Trophoblast cell (in vitro differentiated cells and primary cell): ENCODE measurements at regions not wholly inside any gene's neighbourhood (a gene's known extent, or its start where the extent isn't known, plus 50 kb on each side); places are given as distances from the start of the nearest gene placed in this dataset.
A peak's percentile ranks its signal among the peaks of the same experiment; 100 is the strongest.

Source experiments
- DNase-seq, 2 donors: peaks; one replicate each; pipeline ENCODE4 v3.0.0-alpha.2; 2016
- H2AFZ ChIP-seq: 2 replicates; pipeline ENCODE4 v1.6.1; 2013; ENCODE audit warnings: low read length, moderate library complexity, mild to moderate bottlenecking; ENCODE audit not compliant: insufficient read depth, poor library complexity
- H2AK5ac ChIP-seq: 2 replicates; pipeline ENCODE4 v1.6.1; 2013; ENCODE audit warnings: mild to moderate bottlenecking, low read length
- H2BK120ac ChIP-seq: 2 replicates; pipeline ENCODE4 v1.6.1; 2013; ENCODE audit warnings: low read length, mild to moderate bottlenecking, moderate library complexity; ENCODE audit not compliant: insufficient read depth, poor library complexity
- H2BK12ac ChIP-seq: 2 replicates; pipeline ENCODE4 v1.6.1; 2013; ENCODE audit warnings: mild to moderate bottlenecking, low read length, moderate library complexity
- H2BK5ac ChIP-seq: 2 replicates; pipeline ENCODE4 v1.6.1; 2013; ENCODE audit warnings: low read length, low read depth, moderate library complexity, mild to moderate bottlenecking; ENCODE audit not compliant: poor library complexity
- H3K14ac ChIP-seq: 2 replicates; pipeline ENCODE4 v1.6.1; 2013; ENCODE audit warnings: mild to moderate bottlenecking, low read length
- H3K18ac ChIP-seq: 2 replicates; pipeline ENCODE4 v1.6.1; 2013; ENCODE audit warnings: mild to moderate bottlenecking, low read length
- H3K23ac ChIP-seq: 2 replicates; pipeline ENCODE4 v1.6.1; 2013; ENCODE audit warnings: low read length
- H3K27ac ChIP-seq: 2 replicates; pipeline ENCODE4 v1.5.1; 2013; ENCODE audit warnings: low read depth, mild to moderate bottlenecking, inconsistent platforms, low read length, moderate library complexity
- H3K27me3 ChIP-seq: 2 replicates; pipeline ENCODE4 v1.6.1; 2013; ENCODE audit warnings: inconsistent platforms, mild to moderate bottlenecking, low read length, moderate library complexity; ENCODE audit not compliant: insufficient read depth
- H3K36me3 ChIP-seq, 2 experiments: 1 replicate in 1 of 2; 2 replicates in 1 of 2; pipeline ENCODE4 v1.6.1; 2013; ENCODE audit warnings: low read length in 2 of 2, mild to moderate bottlenecking in 2 of 2, moderate library complexity in 1 of 2; ENCODE audit not compliant: insufficient read depth in 2 of 2, control insufficient read depth in 1 of 2
- H3K4ac ChIP-seq: 2 replicates; pipeline ENCODE4 v1.6.1; 2013; ENCODE audit warnings: low read depth, mild to moderate bottlenecking, low read length, moderate library complexity
- H3K4me1 ChIP-seq, 2 experiments: 1 replicate in 1 of 2; 2 replicates in 1 of 2; pipeline ENCODE4 v1.6.1; 2013; ENCODE audit warnings: low read length in 2 of 2, mild to moderate bottlenecking in 2 of 2, moderate library complexity in 1 of 2; ENCODE audit not compliant: insufficient read depth in 2 of 2, control insufficient read depth in 1 of 2
- H3K4me2 ChIP-seq: 2 replicates; pipeline ENCODE4 v1.6.1; 2013; ENCODE audit warnings: inconsistent platforms, mild to moderate bottlenecking, low read length, moderate library complexity
- H3K4me3 ChIP-seq: 2 replicates; pipeline ENCODE4 v1.5.1; 2013; ENCODE audit warnings: mild to moderate bottlenecking, low read depth, low read length, inconsistent platforms
- H3K79me1 ChIP-seq: one replicate; pipeline ENCODE4 v1.6.1; 2013; ENCODE audit warnings: low read length
- H3K79me2 ChIP-seq: 2 replicates; pipeline ENCODE4 v1.6.1; 2013; ENCODE audit warnings: low read length, mild to moderate bottlenecking; ENCODE audit not compliant: control insufficient read depth, insufficient read depth, poor library complexity
- H3K9ac ChIP-seq: 2 replicates; pipeline ENCODE4 v1.6.1; 2013; ENCODE audit warnings: mild to moderate bottlenecking, low read length
- H3K9me3 ChIP-seq: 2 replicates; pipeline ENCODE4 v1.6.1; 2013; ENCODE audit warnings: low read depth, mild to moderate bottlenecking, control low read depth, inconsistent platforms, low read length; ENCODE audit not compliant: insufficient read depth
- H4K12ac ChIP-seq: 2 replicates; pipeline ENCODE4 v1.6.1; 2013; ENCODE audit warnings: low read depth, mild to moderate bottlenecking, low read length, moderate library complexity
- H4K8ac ChIP-seq: 2 replicates; pipeline ENCODE4 v1.6.1; 2013; ENCODE audit warnings: low read depth, mild to moderate bottlenecking, low read length, moderate library complexity
- H4K91ac ChIP-seq: one replicate; pipeline ENCODE4 v1.6.1; 2013; ENCODE audit warnings: low read depth, mild to moderate bottlenecking, low read length, moderate library complexity
- WGBS: extraction: QIAGEN DNeasy Blood & Tissue Kit; methylation state at CpG from one replicate; pipeline ENCODE4 v1.1.7; 2013; ENCODE audit warnings: missing lambda C conversion rate; ENCODE audit not compliant: insufficient read length, insufficient coverage; ENCODE audit errors: extremely low coverage; 5-methylcytosine and 5-hydroxymethylcytosine counted together

- Histone ChIP-seq H2BK5ac (no peak overlapping the region), H3K79me2 (no peaks in the 10 kb centered on the region), H3K4me3 (no peak overlapping the region), H3K14ac (no peak overlapping the region), H4K12ac (no peak overlapping the region), H3K23ac (no peak overlapping the region), H3K9me3 (no peaks in the 10 kb centered on the region), H3K18ac (no peak overlapping the region), H3K4me2 (no peak overlapping the region), H3K9ac (no peak overlapping the region), H3K4me1 (no peaks in the 10 kb centered on the region), H2AFZ (no peak overlapping the region), H3K27me3 (no peaks in the 10 kb centered on the region), H4K91ac (no peak overlapping the region), H3K27ac (no peak overlapping the region), H3K36me3 (no peaks in the 10 kb centered on the region), H4K8ac (no peak overlapping the region), H2BK12ac (no peak overlapping the region), H3K79me1 (no peaks in the 10 kb centered on the region), H2BK120ac (no peak overlapping the region), H3K4ac (no peak overlapping the region), H2AK5ac (no peak overlapping the region)
- DNase-seq = no peak
- no CpG with 5 or more reads among the region's 4 CpGs for WGBS
Measured at GRCh38 chr10:69714572-69714971, 84.5 kb downstream of the FAM241B start.

GRCh38 chr10:69715156-69715898, 85.3 kb downstream of the FAM241B start:
- no peaks in the 10 kb centered on the region for H3K36me3 ChIP-seq
- no peak overlapping the region for H3K23ac ChIP-seq
- H4K12ac ChIP-seq = no peak overlapping the region
- H3K4ac ChIP-seq = no peak overlapping the region
- no peak overlapping the region for H2BK12ac ChIP-seq
- no peak overlapping the region for H2BK5ac ChIP-seq
- no peaks in the 10 kb centered on the region for H3K79me2 ChIP-seq
- H2AK5ac ChIP-seq = no peak overlapping the region
- no peak overlapping the region for H3K4me3 ChIP-seq
- no peak overlapping the region for H4K91ac ChIP-seq
- no CpG with 5 or more reads among the region's 11 CpGs for whole genome bisulfite sequencing
- no peak overlapping the region for H2AFZ ChIP-seq
- no peak overlapping the region for H3K14ac ChIP-seq
- no peak overlapping the region for H3K27ac ChIP-seq
- H3K4me1 ChIP-seq = no peaks in the 10 kb centered on the region
- H3K18ac ChIP-seq = no peak overlapping the region
- H2BK120ac ChIP-seq = no peak overlapping the region
- DNase-seq = no peak
- H3K27me3 ChIP-seq = no peaks in the 10 kb centered on the region
- no peak overlapping the region for H3K4me2 ChIP-seq
- H4K8ac ChIP-seq = no peak overlapping the region
- no peak overlapping the region for H3K9ac ChIP-seq
- no peaks in the 10 kb centered on the region for H3K79me1 ChIP-seq
- no peaks in the 10 kb centered on the region for H3K9me3 ChIP-seq

- Histone ChIP-seq H4K91ac (no peak overlapping the region), H3K4me2 (no peak overlapping the region), H3K18ac (no peak overlapping the region), H3K79me2 (no peaks in the 10 kb centered on the region), H3K9me3 (no peaks in the 10 kb centered on the region), H3K79me1 (no peaks in the 10 kb centered on the region), H3K27me3 (no peaks in the 10 kb centered on the region), H3K4ac (no peak overlapping the region), H4K12ac (no peak overlapping the region), H2BK120ac (no peak overlapping the region), H3K4me1 (no peaks in the 10 kb centered on the region), H3K36me3 (no peaks in the 10 kb centered on the region), H2AK5ac (no peak overlapping the region), H3K27ac (no peak overlapping the region), H3K14ac (no peak overlapping the region), H2BK12ac (no peak overlapping the region), H2BK5ac (no peak overlapping the region), H3K23ac (no peak overlapping the region), H3K4me3 (no peak overlapping the region), H4K8ac (no peak overlapping the region), H3K9ac (no peak overlapping the region), H2AFZ (no peak overlapping the region)
- DNase-seq = no peak
- WGBS = no CpG with 5 or more reads among the region's 13 CpGs
Measured at GRCh38 chr10:69715899-69716606, 85.7 kb upstream of the COL13A1 start.

- Histone ChIP-seq H3K14ac (no peak overlapping the region), H3K79me1 (no peaks in the 10 kb centered on the region), H3K9me3 (no peaks in the 10 kb centered on the region), H2BK12ac (no peak overlapping the region), H2AFZ (no peak overlapping the region), H3K4ac (no peak overlapping the region), H3K36me3 (no peaks in the 10 kb centered on the region), H3K27me3 (no peaks in the 10 kb centered on the region), H3K79me2 (no peaks in the 10 kb centered on the region), H3K27ac (no peak overlapping the region), H3K4me1 (peaks cover 4 to 6% of the 10 kb centered on the region in 2 experiments), H3K4me2 (no peak overlapping the region), H4K12ac (no peak overlapping the region), H2BK120ac (no peak overlapping the region), H3K23ac (no peak overlapping the region), H3K4me3 (no peak overlapping the region), H2AK5ac (no peak overlapping the region), H4K91ac (no peak overlapping the region), H3K9ac (no peak overlapping the region), H2BK5ac (no peak overlapping the region), H4K8ac (no peak overlapping the region), H3K18ac (no peak overlapping the region)
- no CpG with 5 or more reads among the region's 19 CpGs for WGBS
- DNase-seq = peak; percentile 49 to 82
Measured at GRCh38 chr10:69716711-69717560, 84.8 kb upstream of the COL13A1 start.
